Activated CD4-positive, alpha-beta T cell treated with anti-CD3 and anti-CD28 coated beads, Interleukin-10, Interleukin-2, amounts not matched to agents 100 ng/mL and 50 ng/mL, durations not matched to agents 16 hours and 8 hours (primary cell): ENCODE measurements at regions not wholly inside any gene's neighbourhood (a gene's known extent, or its start where the extent isn't known, plus 50 kb on each side); places are given as distances from the start of the nearest gene placed in this dataset.
"Not testable (repeated sequence)": the region's sequence is repeated elsewhere in the genome, so short reads cannot be mapped to it uniquely, and the experiment has no call there.

ENCODE experiments used
- DNase-seq: peaks from one replicate; pipeline ENCODE4 v3.0.0-alpha.2; 2020

DNA sequence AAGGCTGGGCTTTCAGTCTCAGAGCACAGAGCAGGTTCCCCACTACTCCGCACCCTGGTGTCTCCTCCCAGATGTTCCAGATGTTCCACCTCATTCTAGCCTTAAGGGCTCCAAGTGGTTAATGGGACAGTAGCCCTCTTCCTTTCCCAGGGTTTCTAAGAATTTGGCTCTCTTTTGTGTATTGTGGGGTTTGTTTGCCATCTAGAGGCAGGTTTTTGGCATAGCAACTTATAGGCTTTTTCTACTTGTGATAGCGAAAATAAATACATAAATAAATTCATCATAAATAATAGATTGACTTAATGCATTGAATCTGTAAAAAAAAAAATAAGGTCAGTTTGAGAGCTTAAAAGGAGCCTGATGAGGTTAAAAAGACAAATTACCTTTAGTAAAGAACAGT, 86.1 kb upstream of the XKR3 start:
- DNase-seq: not testable (repeated sequence)

DNA sequence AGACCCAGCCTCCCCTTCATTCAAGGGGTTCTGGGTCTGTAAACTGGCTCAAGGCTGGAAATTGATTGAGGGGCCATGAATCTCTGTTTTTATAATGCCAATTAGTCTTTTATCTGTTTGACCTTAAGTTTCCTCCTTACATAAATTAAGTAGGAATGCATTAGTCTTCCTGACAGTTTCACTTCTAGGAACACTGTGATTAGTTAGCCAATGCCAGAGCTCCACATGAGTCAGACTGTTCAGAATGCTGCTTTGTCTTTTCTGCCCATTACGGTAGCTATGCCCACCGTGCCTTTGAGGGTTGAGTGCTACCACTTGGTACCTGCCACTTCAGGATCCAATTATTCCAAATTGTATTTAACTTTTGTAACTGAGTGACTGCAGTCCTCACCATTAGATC, 76.8 kb upstream of the XKR3 start:
- DNase-seq: not testable (repeated sequence)

GRCh38 chr22:16901579-16901978, 76.4 kb upstream of the XKR3 start:
- peak; percentile 31 for DNase-seq

GRCh38 chr22:16899358-16899757, 74.1 kb upstream of the XKR3 start:
- not testable (repeated sequence) for DNase-seq

GRCh38 chr22:16897365-16897764, 72.2 kb upstream of the XKR3 start:
- not testable (repeated sequence) for DNase-seq

DNA sequence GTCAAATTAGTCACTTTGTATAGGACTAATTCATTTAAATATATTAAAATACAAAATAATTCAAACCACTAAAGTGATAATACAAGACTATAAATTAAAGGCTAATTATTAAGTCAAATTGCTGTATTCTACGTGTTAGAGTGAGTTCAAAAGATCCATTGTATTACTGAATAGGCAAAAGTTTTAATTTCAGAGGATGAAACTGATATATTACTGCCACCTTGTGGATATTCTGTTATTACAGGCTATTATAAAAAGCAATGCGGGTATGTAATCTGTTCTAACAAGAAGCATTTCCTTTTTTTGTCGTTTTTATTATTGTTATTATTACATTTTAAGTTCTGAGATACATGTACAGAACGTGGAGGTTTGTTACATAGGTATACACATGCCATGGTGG, 66.7 kb upstream of the XKR3 start:
- DNase-seq: not testable (repeated sequence)

- DNase-seq: not testable (repeated sequence)
Measured at GRCh38 chr22:16876339-16876738, 51.1 kb upstream of the XKR3 start.
